ENCODE measurements at regions not wholly inside any gene's neighbourhood (a gene's known extent, or its start where the extent isn't known, plus 50 kb on each side); places are given as distances from the start of the nearest gene placed in this dataset.

- Histone ChIP-seq H3K9me2 (ENCODE audit: insufficient read depth) (no peaks in the 10 kb centered on the region), H3F3A (replicated peaks; ENCODE audit: low read depth) (no peaks in the 10 kb centered on the region), H3K79me2 (replicated peaks; ENCODE audit: insufficient read depth) (no peaks in the 10 kb centered on the region), H3K36me3 (ENCODE audit: insufficient read depth) (no peaks in the 10 kb centered on the region), H3K27me3 (ENCODE audit: insufficient read depth) (no peaks in the 10 kb centered on the region), H3K4me3 (no peak overlapping the region), H3K4me2 (peak overlapping the region; percentile 3; the same call in 1 of the 2 replicates), H3K27ac (ENCODE audit: low read depth) (no peak overlapping the region), H3K4me1 (ENCODE audit: insufficient read depth) (peaks cover 26% of the 10 kb centered on the region; the same call in 1 of the 2 replicates), H2AFZ (no peak overlapping the region), H4K20me1 (replicated peaks; ENCODE audit: insufficient read depth) (no peaks in the 10 kb centered on the region)
- Mint-ChIP-seq H3K4me3 (no peak overlapping the region), H3K9me3 (no peaks in the 10 kb centered on the region; the same call in 2 of the 3 replicates), H3K4me1 (peaks cover 22% of the 10 kb centered on the region), H3K36me3 (ENCODE audit: low read depth) (no peaks in the 10 kb centered on the region), H3K27me3 (ENCODE audit: insufficient read depth, low read depth, poor library complexity) (peaks cover 4% of the 10 kb centered on the region), H3K27ac (no peak overlapping the region; the same call in 1 of the 2 replicates)
- DNase-seq (ENCODE audit: low spot score), result no peak
- ATAC-seq, result no peak
- TF ChIP-seq, protein P1, sequence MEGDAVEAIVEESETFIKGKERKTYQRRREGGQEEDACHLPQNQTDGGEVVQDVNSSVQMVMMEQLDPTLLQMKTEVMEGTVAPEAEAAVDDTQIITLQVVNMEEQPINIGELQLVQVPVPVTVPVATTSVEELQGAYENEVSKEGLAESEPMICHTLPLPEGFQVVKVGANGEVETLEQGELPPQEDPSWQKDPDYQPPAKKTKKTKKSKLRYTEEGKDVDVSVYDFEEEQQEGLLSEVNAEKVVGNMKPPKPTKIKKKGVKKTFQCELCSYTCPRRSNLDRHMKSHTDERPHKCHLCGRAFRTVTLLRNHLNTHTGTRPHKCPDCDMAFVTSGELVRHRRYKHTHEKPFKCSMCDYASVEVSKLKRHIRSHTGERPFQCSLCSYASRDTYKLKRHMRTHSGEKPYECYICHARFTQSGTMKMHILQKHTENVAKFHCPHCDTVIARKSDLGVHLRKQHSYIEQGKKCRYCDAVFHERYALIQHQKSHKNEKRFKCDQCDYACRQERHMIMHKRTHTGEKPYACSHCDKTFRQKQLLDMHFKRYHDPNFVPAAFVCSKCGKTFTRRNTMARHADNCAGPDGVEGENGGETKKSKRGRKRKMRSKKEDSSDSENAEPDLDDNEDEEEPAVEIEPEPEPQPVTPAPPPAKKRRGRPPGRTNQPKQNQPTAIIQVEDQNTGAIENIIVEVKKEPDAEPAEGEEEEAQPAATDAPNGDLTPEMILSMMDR (conservative IDR thresholded peaks at IDR 0.05; ENCODE audit: low read depth in 2 of 2), result no peak
- no peak for TF ChIP-seq ZNF114 (CRISPR knock-in tag; IDR thresholded peaks at IDR 0.05)
- no peak for TF ChIP-seq EZH2phosphoT487 (IDR thresholded peaks at IDR 0.05; ENCODE audit: unreplicated experiment)
- TF ChIP-seq NANOG (IDR thresholded peaks at IDR 0.05; ENCODE audit: borderline replicate concordance), result 0 out of 2 replicates have a peak, but pooled peaks have one; percentile 11
Measured at GRCh38 chr3:27544372-27544865, 60.2 kb upstream of the SLC4A7 start.

GRCh38 chr3:27542476-27542875, 58.3 kb upstream of the SLC4A7 start:
- no peak for ATAC-seq
- H3K4me1 Mint-ChIP-seq, result peaks cover 22% of the 10 kb centered on the region
- peaks cover 7% of the 10 kb centered on the region for H3K27me3 Mint-ChIP-seq (ENCODE audit: insufficient read depth, low read depth, poor library complexity)
- no peaks in the 10 kb centered on the region for H3K36me3 Mint-ChIP-seq (ENCODE audit: low read depth)
- Histone ChIP-seq H3K4me1 (ENCODE audit: insufficient read depth) (peaks cover 26% of the 10 kb centered on the region; the same call in 1 of the 2 replicates), H3K27ac (ENCODE audit: low read depth) (no peak overlapping the region), H3K4me3 (no peak overlapping the region), H3K36me3 (ENCODE audit: insufficient read depth) (no peaks in the 10 kb centered on the region), H3K9me2 (ENCODE audit: insufficient read depth) (no peaks in the 10 kb centered on the region), H4K20me1 (replicated peaks; ENCODE audit: insufficient read depth) (no peaks in the 10 kb centered on the region), H2AFZ (no peak overlapping the region), H3F3A (replicated peaks; ENCODE audit: low read depth) (no peaks in the 10 kb centered on the region), H3K27me3 (ENCODE audit: insufficient read depth) (no peaks in the 10 kb centered on the region), H3K79me2 (replicated peaks; ENCODE audit: insufficient read depth) (no peaks in the 10 kb centered on the region), H3K4me2 (no peak overlapping the region)
- no peaks in the 10 kb centered on the region for H3K9me3 Mint-ChIP-seq
- no peak for DNase-seq (ENCODE audit: low spot score)
- no peak overlapping the region for H3K4me3 Mint-ChIP-seq
- TF ChIP-seq, protein P2, sequence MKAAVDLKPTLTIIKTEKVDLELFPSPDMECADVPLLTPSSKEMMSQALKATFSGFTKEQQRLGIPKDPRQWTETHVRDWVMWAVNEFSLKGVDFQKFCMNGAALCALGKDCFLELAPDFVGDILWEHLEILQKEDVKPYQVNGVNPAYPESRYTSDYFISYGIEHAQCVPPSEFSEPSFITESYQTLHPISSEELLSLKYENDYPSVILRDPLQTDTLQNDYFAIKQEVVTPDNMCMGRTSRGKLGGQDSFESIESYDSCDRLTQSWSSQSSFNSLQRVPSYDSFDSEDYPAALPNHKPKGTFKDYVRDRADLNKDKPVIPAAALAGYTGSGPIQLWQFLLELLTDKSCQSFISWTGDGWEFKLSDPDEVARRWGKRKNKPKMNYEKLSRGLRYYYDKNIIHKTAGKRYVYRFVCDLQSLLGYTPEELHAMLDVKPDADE (IDR thresholded peaks at IDR 0.05), result no peak
- TF ChIP-seq, protein P3, sequence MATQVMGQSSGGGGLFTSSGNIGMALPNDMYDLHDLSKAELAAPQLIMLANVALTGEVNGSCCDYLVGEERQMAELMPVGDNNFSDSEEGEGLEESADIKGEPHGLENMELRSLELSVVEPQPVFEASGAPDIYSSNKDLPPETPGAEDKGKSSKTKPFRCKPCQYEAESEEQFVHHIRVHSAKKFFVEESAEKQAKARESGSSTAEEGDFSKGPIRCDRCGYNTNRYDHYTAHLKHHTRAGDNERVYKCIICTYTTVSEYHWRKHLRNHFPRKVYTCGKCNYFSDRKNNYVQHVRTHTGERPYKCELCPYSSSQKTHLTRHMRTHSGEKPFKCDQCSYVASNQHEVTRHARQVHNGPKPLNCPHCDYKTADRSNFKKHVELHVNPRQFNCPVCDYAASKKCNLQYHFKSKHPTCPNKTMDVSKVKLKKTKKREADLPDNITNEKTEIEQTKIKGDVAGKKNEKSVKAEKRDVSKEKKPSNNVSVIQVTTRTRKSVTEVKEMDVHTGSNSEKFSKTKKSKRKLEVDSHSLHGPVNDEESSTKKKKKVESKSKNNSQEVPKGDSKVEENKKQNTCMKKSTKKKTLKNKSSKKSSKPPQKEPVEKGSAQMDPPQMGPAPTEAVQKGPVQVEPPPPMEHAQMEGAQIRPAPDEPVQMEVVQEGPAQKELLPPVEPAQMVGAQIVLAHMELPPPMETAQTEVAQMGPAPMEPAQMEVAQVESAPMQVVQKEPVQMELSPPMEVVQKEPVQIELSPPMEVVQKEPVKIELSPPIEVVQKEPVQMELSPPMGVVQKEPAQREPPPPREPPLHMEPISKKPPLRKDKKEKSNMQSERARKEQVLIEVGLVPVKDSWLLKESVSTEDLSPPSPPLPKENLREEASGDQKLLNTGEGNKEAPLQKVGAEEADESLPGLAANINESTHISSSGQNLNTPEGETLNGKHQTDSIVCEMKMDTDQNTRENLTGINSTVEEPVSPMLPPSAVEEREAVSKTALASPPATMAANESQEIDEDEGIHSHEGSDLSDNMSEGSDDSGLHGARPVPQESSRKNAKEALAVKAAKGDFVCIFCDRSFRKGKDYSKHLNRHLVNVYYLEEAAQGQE (IDR thresholded peaks at IDR 0.05; ENCODE audit: unreplicated experiment), result no peak
- TF ChIP-seq STAT1 (IDR thresholded peaks at IDR 0.05; ENCODE audit: unreplicated experiment), result no peak
- H3K27ac Mint-ChIP-seq, result no peak overlapping the region

Data from GM23338 (cell line).